ENCODE measurements at regions not wholly inside any gene's neighbourhood (a gene's known extent, or its start where the extent isn't known, plus 50 kb on each side); places are given as distances from the start of the nearest gene placed in this dataset.
"Not testable (repeated sequence)": the region's sequence is repeated elsewhere in the genome, so short reads cannot be mapped to it uniquely, and the experiment has no call there.

DNA sequence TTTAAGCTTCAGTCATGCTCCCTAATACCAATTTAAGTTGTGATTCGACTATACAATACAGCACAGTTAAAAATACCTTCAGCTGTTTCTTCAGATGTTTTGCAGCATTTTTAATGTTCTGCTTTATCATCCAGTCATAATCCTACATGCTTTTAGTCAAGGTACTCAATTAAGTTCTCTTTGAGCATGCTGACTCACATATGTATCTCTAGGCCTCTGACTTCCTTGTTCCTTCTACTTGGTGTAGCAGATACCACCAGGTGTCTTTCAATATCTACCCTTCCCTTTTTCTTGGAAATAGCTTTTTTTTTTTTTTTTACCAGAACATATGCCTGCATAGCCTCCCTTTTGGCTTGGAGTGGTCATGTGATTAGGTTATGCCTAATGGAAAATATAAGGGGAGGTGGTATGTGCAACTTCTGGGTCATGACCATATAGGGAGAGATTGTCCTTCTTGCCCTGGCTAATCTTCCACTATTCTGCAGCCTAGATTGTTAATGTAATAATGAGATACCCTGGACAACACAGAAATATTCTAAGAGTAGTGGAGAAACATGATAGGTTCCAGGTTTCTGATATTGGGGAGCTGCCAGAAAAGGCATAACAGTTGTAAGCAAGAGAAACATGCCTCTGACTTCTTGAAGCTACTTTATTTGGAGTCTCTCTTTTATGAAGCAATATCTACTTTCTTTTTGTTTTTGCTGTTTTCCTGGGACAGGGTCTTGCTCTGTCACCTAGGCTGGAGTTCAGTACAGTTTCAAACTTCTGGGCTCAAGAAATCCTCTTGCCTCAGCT lies 737.2 kb upstream of the SLIT2 start:
- no peak for DNase-seq (ENCODE audit: low read depth)

DNA sequence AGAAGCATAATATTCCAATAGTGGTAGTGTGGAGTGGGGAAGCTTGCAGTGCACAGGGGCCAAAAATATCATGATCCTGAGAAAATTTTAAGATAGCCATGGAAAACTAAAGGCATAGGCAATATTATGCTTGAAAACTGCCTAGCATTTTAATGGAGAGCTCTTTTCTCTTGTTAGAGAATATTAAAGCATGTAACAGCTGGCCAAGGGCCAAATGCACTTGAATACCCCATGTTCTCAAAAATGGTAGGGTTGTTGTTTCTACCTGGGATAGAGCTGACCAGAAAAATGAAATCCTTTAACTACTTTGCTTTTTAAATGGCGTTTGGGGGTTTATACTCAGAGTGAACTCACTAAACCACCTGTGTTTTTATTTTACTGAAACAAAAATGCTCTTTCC lies 739.6 kb upstream of the SLIT2 start:
- DNase-seq (ENCODE audit: low read depth) = no peak

- no peak for DNase-seq (ENCODE audit: low read depth)
These were observed 740.7 kb upstream of the SLIT2 start for GRCh38 chr4:19510993-19511392.

DNA sequence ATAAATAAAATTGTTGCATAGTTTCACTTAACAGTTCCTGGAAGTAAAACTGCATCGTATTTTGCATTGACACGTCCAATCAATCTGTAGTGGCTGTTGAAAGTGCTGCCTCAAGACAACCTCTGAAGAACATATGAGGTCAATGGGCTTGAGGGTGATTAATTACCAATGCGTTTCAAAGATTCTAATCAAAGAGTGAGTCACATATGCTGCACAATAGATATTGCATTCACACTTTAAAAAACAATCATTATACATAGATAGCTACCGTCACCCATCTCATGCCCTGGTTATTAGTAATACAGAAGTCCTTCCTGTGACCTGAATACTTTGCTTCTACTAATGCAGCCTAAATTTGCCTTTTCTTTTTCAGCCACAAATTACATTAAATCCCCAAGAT lies 743.3 kb upstream of the SLIT2 start:
- no peak for DNase-seq (ENCODE audit: low read depth)

DNA sequence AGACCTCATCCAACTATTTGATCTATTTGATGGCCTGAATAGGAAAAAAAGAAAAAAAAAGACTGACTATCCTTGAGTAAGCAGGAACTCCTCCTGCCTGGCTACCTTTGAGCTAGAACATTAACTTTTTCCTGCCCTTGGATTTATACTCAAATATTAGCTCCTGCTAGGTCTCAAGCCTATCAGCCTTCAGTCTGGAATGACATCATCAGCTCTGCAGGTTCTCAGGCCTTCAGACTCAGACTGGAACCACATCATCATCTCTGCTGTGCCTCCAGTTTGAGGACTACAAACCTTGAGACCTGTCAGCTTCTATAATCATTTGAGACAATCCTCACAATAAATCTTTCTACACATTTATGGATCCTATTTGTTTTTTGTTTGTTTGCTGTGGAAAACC lies 754.0 kb upstream of the SLIT2 start:
- DNase-seq (ENCODE audit: low read depth) = no peak

GRCh38 chr4:19496756-19497155 lies 754.9 kb upstream of the SLIT2 start:
- no peak for DNase-seq (ENCODE audit: low read depth)

DNA sequence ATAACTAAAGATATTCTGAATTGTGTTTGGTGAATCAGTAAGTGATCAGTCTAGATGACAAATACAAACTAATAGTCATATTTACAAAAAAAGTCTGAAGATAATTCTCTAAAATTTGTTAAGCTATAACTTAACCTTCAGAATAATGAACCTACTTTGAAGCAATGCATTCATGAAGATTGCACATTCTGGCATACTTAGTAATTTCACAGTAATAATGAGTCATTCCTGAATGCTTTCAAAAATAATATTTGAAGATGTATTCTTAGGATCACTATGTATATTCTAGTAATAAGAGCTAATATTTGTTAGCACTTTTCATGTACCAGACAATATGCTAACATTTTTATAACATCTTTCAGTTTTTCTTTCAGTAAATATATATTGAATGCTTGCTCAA lies 756.7 kb upstream of the SLIT2 start:
- no peak for DNase-seq (ENCODE audit: low read depth)

DNA sequence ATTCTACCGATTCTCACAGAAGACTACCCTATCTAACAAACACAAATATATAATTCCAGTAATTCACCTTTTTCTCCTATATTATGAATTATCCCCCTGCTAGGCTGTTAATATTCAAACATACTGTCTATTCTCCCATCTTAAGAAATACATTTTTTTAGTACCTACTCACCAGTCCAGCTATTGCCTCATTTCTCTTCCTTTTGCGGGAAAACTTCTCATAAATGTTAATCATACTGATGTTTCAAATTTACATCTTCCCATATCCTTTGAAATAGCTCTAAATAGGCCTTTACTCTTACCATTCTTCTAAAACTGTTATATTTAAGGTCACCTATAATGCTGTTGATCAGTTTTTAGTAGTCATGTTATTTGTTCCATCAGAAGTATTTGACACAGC lies 759.1 kb upstream of the SLIT2 start:
- DNase-seq (ENCODE audit: low read depth) = no peak

- no peak for DNase-seq (ENCODE audit: low read depth)
These were observed 765.3 kb upstream of the SLIT2 start for GRCh38 chr4:19486400-19486799.

GRCh38 chr4:19478791-19479190 lies 772.9 kb upstream of the SLIT2 start:
- no peak for DNase-seq (ENCODE audit: low read depth)

DNA sequence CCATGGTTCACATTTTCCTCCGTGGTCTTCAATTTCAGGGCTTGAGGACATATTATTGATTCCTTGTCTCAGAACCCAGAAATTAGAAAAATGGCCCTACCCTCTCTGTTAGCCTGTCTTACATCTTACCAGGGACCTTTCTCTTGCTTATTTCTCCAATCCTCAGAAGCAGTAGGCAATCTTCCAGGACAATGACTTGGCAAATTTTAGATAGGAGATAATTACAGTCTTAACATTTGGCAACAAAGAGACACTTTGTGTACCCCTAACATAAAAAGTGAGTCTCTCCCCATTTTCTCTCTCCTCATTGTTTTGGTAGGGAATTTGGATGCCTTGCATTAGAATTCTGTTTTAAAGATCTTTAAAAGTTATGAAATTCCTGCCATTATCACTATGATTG lies 778.1 kb upstream of the SLIT2 start:
- no peak for DNase-seq (ENCODE audit: low read depth)

DNA sequence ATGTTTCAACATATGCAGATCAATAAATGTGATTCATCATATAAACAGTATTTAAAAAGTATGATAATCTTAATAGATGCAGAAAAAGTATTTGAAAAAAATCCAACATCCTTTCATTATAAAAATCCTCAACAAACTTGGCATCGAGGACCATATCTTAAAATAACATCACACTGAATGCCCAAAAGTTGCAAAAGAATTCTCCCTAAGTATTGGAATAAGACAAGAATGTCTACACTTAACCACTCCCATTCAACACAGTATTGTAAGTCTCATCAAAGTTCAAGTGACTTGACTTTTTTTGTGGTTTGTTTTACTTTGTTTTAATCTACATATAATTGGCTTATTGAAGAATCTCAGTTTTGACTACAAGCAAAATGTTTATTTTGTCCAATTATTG lies 779.0 kb upstream of the SLIT2 start:
- DNase-seq (ENCODE audit: low read depth) = no peak

- not testable (repeated sequence) for DNase-seq (ENCODE audit: low read depth)
These were observed 781.7 kb upstream of the SLIT2 start for GRCh38 chr4:19470001-19470400.

DNA sequence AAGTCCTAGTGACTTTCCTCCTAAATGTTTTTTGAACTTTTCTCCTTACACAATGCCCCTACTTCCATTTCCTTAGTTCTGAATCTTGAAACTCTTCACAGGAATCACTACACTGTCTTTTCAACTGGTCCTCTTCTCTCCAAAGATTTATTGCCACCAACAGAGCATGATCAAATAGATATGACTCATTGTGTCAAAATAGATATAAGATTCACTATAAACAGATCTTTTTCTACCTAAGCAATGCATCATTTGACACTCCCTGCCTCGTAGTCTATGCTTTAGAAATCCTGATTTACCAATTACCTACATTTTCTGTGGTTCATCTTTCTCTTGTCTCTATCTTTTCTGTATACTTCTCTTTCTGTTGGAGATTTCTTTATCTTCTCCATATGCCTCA lies 789.6 kb upstream of the SLIT2 start:
- DNase-seq (ENCODE audit: low read depth) = no peak

GRCh38 chr4:19455850-19456602 lies 795.7 kb upstream of the SLIT2 start:
- no peak for DNase-seq (ENCODE audit: low read depth)

- DNase-seq (ENCODE audit: low read depth) = no peak
These were observed 796.5 kb upstream of the SLIT2 start for GRCh38 chr4:19455196-19455595.

DNA sequence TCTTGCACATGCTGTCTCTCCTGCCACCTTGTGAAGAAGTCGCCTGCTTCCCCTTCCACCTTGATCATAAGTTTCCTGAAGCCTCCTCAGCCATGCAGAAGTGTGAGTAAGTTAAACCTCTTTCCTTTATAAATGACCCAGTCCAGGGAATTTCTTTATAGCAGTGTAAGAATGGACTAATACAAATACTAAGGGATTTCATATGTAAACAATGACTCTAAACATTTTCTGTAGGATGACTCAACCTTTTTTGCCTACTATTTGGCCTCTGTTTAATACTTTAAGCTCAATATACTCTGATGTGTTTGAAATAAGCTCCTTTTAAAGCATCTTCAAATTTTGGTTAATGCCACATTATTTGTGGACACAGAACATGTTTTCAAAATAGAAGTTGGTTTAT lies 813.5 kb upstream of the SLIT2 start:
- DNase-seq (ENCODE audit: low read depth) = peak; percentile 11

DNA sequence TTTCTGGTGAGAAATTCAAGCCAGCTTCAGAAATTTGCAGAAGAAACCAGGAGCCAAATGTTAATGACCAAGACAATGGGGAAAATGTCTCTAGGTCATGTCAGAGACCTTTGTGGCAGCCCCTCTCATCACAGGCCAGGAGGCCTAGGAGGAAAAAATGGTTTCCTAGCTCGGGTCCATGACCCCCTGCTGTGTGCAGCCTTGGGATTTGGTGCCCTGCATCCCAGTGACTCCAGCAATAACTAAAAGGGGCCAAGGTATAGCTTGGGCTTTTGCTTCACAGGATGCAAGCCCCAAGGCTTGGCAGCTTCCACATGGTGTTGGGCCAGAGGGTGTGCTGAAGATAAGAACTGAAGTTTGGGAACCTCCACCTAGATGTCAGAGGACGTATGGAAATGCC lies 814.7 kb upstream of the SLIT2 start:
- no peak for DNase-seq (ENCODE audit: low read depth)

DNA sequence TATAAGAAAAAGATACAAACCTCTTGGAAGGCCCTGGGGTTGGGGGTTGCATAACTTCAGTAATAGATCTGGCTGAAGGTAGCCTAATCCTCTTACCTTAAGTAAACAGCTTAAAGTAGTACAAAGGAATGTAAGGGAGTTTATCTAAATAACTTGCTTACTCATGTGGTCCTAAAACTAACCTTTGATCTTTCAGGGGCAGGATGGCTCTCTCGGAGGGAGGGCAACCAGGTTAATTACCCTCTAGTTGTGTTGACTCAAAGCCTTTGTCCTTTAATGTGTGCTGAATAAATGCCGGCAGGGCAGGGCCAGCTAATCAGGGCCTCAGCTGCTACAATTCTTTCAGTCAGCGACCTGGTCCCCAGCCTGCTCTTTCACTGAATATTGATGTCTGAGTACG lies 822.0 kb upstream of the SLIT2 start:
- DNase-seq (ENCODE audit: low read depth) = no peak

GRCh38 chr4:19425146-19425545 lies 826.6 kb upstream of the SLIT2 start:
- DNase-seq (ENCODE audit: low read depth) = no peak

DNA sequence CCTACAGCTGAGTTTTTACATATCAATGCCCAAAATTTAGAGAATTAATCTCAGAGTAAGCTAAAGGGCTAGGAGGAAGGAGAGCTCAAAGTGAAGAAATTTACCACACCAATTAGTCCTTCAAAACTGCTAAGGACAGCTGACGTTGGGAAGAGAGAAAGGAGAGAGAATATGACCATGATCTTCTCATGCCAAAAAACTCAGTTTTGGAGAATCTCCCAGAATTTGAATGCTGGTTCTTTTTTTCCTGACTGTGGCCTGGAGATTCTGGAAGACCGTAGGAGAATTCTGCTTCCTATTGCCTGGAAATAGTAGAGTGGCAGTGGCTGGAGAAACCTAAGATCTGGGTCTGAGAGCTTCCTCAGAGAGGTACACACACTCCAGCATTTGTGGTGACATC lies 834.4 kb upstream of the SLIT2 start:
- DNase-seq (ENCODE audit: low read depth) = no peak

- DNase-seq (ENCODE audit: low read depth) = no peak
These were observed 835.6 kb upstream of the SLIT2 start for GRCh38 chr4:19416146-19416545.

DNA sequence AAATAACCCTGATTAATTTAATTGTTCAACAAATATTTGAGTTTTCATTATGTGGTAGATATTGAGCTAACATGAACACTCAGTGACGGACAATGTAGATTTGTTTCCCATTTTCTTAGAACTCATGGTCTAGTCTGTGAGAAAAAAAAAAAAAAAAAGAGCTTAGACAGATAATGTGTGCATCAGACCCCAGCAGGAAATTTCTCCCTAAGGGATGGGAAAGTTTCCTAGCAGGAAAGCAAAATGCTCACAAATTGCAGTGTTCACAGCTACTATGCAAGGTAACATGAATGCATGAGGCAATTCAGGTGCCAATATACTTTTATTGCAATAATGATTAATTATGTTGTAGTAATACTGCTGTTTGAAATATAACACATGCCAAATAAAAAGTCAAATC lies 843.2 kb upstream of the SLIT2 start:
- no peak for DNase-seq (ENCODE audit: low read depth)

- no peak for DNase-seq (ENCODE audit: low read depth)
These were observed 844.9 kb upstream of the SLIT2 start for GRCh38 chr4:19406789-19407188.
